Ammon's horn (tissue), 1 donor: ENCODE measurements at regions not wholly inside any gene's neighbourhood (a gene's known extent, or its start where the extent isn't known, plus 50 kb on each side); places are given as distances from the start of the nearest gene placed in this dataset.
"Not testable (repeated sequence)": the region's sequence is repeated elsewhere in the genome, so short reads cannot be mapped to it uniquely, and the experiment has no call there.

Experiments used
- DNase-seq: peaks from one replicate; pipeline ENCODE4 v3.0.0-alpha.2; 2016; ENCODE audit warnings: low spot score

DNA sequence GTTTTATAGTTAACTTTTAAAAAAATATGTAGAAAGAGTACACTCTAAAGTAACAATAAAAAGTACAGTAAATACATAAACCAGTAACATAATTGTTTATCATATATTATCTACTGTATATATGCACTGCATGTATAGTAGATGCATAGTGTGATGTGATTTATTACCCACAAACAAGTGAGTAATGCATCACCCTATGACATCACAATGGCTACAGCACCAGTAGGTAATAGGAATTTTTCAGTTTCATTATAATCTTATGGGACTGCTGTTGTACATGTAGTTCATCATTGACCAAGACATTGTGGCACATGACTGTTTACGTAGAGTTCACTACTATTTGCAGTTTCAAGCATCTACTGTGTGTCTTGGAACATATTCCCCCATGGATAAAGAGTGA lies 1047.2 kb downstream of the ROBO2 start:
- no peak for DNase-seq

DNA sequence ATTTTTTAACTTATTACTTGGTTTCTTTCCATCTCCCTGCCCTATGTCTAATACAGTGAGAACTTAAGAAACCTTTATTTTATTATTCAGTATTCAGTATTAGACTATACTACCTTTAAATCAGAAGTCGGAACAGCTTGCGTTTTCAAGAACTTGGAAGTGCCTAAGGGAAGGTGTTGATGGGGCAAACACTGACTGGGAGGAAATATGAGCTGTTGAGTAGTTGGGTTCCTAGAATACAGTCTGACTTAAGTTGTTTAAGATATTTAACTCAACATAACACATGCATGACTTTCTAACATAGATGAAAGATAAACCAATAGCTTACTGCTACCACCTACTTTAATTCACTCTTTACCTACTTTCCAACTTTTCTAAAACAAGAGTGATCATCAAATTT lies 1048.1 kb downstream of the ROBO2 start:
- no peak for DNase-seq

DNA sequence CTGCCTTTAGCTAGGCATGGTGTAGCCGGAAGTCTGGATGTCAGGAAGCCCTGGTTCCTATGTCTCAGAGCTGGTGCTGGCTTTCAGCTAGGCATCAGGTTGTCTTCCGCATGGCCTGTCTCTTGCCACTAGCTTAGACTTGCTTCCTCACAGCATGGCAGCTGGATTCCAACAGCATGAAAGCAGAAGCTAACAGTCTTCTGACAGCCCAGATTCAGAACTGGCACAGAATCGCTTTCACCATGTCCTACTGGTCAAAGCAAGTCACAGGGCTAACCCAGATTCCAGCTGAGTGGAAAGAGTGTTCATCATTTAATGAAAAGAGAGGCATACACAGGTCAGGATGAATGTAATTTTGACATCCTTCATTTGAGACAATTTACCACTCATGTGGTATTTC lies 1050.5 kb downstream of the ROBO2 start:
- DNase-seq, result no peak

DNA sequence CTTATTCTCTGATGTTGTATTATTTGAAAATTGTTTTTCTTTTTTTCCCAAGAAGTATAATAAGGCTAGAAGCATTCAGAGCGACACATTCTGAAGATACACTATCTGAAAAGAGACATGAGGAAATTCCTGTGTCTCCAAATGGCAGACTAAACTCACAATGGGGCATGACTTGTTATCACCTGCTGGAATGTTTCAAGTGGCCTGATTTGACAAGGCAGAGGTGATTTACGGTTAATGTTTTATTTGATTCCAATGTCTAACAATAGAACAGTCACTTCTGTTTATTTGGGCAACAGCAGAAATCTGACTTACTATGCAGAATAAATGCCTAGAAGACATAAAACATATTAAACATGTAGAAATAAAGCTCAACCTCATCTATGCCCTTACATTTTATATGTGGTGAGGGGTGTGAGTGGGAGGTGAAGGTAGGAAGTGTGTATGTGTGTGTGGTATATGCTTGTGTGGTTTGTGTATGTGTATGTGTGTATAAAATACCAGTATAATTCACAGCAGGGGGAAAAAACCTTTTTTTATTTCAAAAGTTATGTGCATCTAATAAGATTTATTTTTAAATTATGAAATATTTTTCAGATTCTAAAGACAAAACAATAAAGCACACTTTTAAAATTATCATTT lies 1051.7 kb downstream of the ROBO2 start:
- no peak for DNase-seq

DNA sequence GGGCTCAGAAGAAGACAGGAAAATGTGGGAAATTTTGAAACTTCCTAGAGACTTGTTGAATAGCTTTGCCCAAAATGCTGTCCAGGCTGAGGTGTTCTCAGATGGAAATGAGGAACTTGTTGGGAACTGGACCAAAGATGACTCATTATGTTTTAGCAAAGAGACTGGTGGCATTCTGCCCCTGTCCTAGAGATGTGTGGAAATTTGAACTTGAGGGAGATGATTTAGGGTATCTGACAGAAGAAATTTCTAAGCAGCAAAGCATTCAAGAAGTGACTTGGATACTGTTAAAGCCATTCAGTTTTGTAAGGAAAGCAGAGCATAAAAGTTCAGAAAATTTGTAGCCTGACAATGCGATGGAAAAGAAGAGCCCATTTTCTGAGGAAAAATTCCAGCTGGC lies 1052.7 kb downstream of the ROBO2 start:
- not testable (repeated sequence) for DNase-seq

DNA sequence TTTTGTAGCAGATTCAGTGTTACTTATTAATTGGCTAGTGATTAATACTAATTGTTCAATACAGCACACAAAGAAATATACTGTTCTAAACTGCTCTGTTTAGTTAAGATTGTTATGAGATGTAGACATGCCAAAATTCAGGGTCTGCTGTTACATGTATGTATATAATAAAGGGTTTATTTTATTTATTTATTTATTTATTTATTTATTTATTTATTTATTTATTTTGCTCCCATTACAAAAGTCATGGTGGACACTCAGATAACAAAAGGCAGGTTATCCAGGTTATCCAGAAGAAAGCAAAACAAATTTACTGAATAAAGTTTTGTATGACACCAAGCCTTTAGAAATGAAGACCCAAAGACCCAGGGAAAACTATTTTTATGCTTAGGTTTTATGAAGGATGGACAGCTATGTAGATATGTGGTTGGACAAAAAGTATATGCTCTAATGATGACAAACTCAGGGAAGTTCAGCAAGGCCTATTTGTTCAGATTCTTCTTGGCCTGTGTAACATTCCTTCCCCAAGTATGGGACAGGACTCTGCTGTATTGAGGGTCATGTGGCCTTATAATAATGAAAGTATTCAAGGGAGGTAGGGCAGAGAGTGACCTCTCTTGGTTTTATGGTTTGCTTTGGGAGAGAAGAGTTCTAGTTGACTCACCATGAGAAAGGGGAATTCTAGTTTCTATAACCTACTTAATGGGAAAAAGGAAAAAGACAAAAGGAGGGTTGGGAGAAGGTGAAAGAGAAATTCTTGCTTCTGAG lies 1056.8 kb downstream of the ROBO2 start:
- no peak for DNase-seq

DNA sequence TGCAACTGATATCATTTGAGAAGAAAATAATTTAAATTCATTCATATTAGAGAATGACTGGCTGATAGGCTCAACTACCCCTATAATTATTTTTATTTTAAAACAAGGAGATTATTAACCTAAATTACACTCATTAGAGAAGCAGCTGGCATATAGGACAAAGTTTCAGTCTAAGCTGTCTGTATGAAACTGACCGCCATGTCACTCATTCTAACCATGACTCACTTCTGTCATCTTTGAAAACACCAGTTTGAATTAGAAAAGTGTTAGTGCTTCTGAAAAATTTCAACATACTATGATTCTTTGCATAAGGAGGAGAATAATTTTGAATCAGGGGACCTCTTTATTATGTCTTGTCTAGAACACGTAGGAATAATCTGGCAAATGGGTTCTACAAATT lies 1058.5 kb downstream of the ROBO2 start:
- DNase-seq, result no peak

DNA sequence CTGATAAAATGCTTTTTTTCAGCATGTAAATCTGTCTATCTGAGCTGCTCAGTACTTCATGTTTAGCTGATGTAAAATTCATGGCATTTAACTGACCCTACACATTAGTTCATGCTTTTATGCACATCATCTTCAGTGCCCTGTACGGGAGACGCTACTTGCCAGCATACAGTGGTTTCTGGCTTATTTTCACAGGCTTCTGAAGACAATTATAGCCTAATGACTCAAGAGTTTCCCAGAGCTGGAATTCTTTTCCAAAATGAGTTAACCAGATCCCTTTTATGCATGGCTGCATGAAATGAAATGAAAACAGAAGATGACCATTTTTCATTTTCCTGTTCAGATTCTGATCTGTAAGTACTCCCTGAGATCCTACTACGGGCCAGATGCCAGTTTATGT lies 1061.5 kb downstream of the ROBO2 start:
- DNase-seq, result no peak

DNA sequence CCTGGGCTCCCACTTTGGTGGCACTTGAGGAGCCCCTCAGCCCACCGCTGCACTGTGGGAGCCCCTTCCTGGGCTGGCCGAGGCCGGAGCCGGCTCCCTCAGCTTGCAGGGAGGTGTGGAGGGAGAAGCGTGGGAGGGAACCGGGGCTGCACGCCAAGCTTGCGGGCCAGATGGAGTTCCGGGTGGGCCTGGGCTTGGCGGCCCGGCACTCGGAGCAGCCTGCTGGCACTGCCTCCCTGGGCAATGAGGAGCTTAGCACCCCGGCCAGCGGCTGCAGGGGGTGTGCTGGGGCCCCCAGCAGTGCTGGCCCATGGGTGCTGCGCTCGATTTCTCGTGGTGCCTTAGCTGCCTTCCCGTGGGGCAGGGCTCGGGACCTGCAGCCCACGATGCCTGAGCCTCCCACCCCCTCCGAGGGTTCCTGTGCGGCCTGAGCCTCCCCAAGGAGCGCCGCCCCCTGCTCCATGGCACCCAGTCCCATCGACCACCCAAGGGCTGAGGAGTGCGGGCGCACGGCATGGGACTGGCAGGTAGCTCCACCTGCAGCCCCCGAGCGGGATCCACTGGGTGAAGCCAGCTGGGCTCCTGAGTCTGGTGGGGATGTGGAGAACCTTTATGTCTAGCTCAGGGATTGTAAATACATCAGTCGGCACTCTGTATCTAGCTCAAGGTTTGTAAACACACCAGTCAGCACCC lies 1068.5 kb downstream of the ROBO2 start:
- DNase-seq, result not testable (repeated sequence)

DNA sequence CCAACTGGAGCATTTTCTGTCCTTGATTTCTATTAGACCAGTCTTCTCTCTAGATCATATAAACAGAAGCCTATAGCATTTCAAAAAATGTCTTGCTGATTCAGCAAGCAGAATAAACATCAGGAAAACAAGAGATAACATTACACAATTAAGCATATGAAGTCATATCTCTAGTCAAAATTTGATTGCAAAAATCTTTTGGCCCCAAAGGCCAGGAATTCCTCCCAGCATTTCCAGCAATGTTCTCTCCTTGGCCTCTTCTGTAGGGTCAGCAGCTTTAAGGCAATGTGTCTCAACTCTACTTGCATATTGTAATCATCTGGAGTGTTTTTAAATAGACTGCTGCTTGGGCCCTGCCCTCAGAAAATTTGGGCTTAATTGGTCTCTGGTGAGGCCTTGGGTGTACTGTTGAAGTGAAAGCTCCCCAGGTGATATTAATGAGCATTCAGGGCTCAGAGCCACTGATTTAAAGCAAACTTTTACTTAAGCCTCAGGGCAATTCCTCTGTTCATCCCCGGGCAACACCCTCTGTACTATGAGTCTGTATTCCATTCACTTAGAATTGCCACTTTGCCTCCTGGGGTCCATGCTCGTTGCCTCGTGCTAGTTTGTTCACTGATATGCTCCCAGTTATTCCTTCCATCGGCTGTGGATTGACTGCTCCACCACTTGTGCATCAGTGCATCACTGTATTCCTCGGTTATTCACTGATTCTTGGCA lies 1072.6 kb downstream of the ROBO2 start:
- DNase-seq, result no peak

DNA sequence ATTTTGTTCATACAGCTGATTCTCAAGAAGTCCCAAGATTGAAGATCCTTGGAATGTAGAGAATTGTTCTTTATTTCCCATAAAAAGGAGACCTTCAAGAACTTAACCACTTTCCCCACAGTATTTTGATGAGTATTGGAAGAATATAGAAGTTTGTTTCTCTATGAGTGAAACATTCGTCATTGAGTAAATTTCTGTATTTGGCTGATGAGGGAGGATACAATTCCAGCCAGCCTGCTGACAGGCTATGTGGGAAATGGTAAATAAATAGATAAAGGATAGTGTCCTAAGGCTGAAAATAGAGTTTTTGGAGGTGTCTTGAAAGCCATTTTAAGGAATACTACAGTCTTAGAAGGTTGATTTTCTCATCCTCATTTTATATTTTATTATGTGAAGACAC lies 1076.1 kb downstream of the ROBO2 start:
- DNase-seq, result no peak

DNA sequence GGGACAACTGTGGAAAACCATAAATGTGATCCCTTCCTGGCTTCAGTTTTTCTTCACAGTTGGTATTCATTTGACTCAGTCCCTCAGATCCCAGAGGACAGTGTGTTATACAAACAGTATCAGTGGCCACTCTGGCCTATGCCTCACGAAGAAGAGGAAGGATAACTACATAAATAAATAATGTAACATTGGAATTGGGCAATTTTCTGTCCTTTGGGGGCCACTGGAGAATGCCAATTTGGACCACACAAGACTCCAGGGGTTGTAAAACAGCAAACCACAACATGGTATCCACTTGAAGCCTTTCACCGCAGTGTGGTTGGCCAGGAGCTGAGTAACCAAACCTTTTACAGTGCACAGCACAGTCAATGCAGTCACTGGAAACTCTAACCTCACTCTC lies 1077.0 kb downstream of the ROBO2 start:
- no peak for DNase-seq

DNA sequence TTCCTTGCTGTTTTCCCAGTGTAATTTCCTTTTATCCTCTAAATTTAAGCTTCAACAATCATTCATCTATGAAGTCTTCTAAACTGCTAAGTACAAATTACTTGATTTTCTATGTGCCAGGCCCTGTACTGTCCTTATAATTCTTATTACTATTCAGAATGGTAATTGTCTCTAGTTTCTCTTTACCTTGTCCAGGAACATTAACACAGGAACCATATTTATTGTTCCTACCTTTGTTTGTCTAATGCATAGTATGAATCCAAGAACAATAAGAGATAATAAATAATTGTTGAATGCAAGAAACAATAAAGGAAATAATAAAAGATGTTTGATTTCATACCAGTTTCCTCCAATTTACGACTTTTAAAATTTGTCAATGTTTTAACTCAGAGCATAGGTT lies 1083.2 kb downstream of the ROBO2 start:
- no peak for DNase-seq

DNA sequence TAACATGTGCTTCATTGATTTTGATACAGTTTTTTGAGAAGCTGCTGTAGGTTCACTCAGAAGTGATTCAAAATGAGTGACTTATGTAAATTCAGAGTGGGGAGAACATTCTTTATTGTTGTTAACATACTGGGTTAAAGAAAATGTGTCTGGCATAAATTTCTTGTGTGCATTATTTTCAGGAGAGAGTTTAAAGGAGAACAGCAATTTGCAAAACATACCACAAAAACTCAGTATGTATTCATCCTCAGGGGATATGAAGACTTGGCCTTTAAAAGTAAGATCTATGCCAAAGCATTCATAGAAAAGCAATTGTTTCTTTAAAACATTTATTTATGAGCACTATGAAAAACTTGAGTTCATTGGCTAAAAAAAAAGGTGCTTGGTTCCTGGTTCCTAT lies 1089.8 kb downstream of the ROBO2 start:
- no peak for DNase-seq

DNA sequence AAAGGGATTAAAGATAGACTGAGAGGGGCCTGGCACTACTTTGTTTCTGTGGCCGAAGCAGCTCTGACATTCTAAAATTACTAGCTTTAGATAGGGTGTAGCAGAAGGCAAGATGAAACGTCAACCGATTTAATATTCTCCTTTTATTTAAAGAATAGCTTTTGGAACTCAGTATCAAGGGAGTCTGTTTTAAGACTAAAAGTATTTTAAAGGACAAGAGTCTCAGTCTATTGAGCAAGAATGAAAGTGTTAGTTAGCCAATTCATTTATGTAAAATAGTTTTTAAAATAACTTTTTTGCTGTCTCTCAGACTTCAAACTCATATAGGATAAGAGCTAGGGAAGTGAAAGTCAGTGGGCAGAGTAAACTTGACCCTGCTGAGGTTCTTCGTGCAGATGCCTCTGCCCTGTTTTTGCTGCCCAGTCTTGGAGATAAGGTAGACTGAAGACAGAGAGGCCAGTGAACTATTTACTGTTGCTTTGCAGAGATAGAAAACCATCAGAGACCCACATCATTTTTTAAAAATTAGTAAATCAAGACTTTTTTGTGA lies 1090.9 kb downstream of the ROBO2 start:
- no peak for DNase-seq

DNA sequence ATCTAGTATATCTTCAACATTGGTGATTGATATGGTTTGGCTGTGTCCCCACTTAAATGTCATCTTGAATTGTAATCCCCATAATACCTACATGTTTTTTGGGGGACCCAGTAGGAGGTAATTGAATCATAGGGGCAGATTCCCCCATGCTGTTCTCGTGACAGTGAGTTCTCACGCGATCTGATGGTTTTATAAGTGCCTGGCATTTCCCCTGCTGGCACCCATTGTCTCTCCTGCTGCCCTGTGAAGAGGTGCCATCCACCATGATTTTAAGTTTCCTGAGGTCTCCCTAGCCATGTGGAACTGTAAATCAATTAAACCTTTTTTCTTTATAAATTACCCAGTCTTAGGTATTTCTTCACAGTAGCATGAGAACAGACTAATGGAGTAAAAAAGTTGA lies 1094.6 kb downstream of the ROBO2 start:
- no peak for DNase-seq

DNA sequence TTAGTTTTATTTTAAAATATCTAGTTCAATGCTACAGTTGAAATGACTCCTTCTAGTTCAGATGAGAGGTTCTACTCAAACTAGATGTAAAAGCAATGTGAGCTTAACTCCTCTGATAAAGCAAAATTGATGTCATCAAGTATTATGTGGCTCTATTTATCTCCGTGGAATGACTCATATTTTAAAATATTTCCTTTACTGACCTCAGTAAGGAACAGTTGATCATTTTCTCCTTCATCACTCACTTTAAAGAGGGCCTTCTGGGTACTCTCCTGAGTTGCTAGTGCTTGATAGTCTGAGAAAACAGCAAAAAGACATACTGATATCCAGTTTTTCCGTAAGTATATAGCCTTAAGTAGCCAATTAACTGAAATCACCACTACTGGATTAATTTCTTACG lies 1099.3 kb downstream of the ROBO2 start:
- no peak for DNase-seq

DNA sequence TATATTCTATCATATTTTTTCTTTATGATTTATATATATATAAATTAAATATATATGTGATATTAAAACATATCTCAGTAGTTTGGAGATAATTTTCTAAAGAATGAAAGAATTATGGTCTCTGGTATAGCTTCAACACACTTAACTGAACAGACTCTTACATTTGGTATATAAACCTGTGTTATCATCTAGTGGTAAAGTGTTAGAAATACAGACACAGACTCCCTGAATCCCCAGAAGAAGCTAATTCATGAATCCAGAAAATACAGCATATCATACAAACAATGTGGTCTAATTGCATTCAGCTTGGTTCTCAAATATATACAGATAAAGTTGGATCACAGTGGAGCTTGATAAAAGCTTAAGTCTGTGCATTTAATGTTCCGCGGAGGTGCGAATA lies 1100.4 kb downstream of the ROBO2 start:
- no peak for DNase-seq

DNA sequence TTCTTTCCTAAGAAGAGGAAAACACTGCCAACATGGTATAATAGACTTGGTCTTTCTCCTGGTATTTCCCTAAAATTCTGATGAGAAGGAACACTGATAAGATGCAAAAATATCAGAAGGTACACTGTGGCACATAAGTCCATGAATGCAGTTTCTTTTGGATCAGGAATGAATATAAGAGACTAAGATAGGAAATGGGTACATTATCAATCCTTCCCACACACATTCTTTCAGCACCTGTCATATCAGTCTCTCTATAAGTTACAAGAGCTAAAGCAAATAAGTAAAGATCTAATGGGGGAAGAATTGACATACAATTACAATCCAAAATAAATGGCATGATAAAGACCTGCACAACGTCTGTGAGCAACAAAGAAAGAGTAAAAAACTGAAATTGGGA lies 1101.0 kb downstream of the ROBO2 start:
- DNase-seq, result no peak

DNA sequence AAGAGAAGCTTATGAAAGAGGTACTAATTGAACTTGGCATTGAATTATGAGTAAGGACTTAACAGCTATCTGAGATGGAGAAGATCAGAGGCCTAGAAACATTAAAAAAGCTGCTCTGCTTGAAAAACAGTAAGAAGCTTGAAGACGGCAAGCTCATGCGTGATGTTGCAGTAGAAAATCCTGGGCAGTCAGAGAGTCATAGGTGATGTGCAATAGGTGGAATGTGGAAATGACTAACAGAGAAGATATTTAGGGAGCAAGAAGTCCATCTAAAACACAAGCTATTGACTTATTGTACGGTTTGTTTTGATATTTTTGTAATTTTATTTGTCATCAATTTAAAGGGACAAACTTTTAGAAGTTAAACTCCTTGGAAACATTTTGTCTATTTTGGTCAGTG lies 1101.4 kb downstream of the ROBO2 start:
- no peak for DNase-seq

DNA sequence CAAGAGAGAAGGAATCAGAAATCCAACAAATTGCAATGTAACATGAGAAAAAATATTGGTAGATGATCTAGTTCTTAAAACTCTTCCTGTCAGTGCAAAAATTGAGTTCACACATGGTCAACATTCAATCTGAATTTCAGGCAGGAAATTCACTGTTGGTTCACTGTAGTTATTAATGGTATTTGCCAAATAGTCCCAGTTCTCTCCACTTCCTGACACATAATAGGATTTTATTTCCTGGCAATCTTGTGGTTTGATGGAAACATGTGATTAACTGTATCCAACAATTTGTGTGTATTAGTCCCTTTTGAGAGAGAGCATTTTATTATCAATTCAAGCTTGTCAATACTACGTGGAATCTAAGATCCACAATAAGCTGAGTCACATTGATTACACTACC lies 1103.1 kb downstream of the ROBO2 start:
- no peak for DNase-seq

DNA sequence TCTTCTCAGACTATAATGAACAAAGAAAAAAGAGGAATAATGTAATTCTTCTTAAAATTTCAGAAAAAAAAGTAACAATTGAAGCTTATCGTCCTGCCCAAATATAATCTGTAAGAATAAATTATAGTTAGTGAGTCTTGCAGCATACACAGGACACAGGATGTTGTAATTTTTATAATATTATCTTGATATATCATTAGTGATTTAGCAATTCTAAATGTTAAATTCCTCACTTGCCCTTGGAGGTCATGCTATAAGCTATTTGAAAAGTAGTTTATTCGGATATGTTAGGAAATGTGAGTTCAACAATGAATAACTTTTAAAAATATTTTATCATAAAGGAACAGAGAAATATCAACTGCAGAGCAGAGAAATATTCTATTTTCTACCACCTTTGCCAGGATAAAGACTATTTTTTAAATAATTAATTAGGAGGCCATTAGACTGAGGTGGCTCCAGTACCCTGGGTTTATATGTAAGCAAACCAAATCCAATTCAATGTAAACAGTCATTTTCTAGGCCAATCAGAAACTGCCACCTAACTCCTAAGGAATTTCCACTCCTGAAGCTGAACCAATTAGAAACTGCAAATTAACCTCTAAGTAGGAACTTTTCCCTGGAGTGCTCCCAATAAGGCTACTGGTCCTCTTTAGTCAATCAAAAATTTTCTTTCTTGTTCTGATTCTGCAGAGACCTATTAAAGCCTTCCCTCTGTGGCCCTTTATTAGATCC lies 1109.3 kb downstream of the ROBO2 start:
- no peak for DNase-seq
